HG03575 (cell line): ENCODE measurements at regions not wholly inside any gene's neighbourhood (a gene's known extent, or its start where the extent isn't known, plus 50 kb on each side); places are given as distances from the start of the nearest gene placed in this dataset.

Source experiments
- ATAC-seq: cut with Tn5 transposase; IDR thresholded peaks from one replicate; pipeline ENCODE4 v1.9.1; 2021; ENCODE audit not compliant: unreplicated experiment, insufficient number of reproducible peaks, low FRiP score; ENCODE audit errors: extremely low read depth

DNA sequence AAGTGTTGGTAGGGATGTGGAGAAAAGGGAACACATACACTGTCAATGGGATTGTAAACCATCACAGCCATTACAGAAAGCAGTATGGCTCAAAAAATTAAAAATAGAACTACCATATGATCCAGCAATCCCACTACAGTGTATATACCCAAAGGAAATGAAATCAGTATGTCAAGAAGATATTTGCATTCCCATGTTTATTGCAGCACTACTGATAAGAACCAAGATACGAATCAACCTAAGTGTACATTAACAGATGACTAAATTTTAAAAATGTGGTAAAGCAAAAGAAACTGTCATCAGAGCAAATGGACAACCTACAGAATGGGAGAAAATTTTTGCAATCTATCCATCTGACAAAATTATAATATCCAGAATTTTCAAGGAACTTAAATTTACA lies 290.4 kb downstream of the IPMK start:
- ATAC-seq = no peak

DNA sequence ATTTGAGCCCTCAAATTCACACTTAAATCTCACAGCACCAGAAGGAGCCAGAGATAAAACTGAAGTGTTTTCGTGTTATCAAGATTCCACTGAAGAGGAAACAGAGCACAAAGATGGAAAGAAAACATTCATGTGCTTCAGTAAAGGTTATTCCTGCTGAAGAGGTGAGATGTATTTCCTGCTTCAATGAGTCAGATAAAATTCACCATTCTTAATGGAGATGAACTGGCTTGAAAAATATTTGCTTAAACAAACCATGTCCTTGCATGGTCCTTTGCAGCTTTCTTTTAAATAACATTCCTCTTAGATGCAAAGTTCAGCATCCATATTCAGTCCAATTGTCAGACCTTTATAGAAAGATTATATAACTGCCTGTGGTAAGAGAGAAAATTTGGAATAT lies 294.2 kb downstream of the IPMK start:
- ATAC-seq = no peak

DNA sequence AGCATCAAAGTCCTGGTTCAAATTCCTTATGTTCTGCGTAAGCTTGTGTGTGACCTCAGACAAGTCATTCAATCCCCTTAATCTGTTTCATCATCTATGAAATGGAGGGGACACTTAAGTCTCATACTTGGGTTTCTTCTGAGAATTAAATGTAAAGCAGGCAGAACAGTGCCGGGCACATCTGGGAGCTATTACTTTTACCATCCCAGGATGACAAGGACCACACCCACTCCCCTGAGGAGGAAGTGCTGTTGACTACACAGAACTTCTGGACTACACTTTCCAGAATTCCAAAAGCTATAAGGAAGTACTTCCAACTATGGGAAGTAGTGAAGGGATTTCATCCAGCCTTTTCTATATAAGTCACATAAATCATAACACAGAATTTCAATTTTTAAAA lies 294.9 kb downstream of the IPMK start:
- no peak for ATAC-seq

DNA sequence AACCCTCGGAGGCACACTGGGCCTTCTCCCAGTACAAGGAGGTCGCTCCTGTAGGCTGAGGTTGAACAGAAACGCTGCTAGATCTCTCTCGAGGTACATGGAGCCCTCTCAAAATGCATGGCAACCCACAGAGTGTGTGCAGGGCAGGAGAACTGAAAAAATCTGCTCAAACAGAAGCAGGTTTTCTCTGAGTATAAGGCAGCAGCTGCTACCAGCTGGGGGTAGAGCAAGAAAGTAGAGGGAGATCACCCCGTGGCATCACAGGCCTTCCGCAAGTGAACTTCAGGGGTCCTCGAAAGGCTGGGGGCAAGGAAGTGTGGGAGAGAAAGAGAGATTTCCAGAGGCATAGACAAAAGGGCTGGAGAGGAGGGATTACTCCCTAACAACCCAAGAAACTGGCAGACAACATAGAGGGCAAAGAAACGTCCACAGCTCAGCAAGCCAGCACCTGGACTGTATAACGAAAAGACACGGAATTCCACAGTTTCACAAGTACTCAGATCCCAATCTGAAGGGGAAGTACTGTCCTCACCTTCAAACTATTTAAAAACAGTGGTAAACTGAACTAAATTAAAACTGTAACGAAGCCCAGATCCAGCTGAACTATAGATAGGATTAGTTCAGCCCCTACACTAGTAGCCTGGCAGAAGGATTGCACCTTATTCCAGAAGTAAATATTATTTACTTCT lies 299.2 kb downstream of the IPMK start:
- ATAC-seq = no peak

DNA sequence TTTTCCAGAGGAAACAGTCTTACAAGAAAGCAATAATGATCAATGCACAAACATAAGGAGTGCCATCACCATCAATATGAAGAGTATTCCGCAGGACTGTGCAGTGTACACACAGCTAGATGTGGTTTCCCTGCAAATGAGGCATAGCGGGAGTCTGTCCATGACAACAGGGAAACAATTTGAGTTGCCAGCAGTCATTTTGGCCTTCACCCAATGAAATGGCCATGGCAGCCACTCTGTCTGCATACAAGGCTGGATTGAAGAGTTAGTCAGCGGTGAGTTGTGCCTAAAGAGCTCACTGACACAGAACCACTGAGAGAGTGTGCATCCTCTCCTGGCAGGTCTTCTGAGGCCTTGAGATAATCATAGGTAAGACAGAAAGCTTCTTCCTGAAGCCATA lies 303.3 kb downstream of the IPMK start:
- no peak for ATAC-seq

DNA sequence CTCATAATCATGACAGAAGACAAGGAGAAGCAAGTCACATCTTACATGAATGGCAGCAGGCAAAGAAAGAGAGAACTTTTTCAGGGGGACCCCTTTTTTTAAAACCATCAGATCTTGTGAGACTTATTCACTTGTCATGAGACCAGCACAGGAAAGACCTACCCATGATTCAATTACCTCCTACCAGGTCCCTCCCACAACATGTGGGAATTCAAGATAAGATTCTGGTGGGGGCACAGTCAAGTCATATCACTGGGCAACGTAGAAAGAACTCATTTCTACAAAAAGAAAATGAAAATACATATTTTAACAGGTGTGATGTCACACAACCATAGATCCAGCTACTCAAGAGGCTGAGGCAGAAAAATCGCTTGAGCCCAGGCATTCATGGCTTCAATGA lies 304.1 kb downstream of the IPMK start:
- no peak for ATAC-seq

DNA sequence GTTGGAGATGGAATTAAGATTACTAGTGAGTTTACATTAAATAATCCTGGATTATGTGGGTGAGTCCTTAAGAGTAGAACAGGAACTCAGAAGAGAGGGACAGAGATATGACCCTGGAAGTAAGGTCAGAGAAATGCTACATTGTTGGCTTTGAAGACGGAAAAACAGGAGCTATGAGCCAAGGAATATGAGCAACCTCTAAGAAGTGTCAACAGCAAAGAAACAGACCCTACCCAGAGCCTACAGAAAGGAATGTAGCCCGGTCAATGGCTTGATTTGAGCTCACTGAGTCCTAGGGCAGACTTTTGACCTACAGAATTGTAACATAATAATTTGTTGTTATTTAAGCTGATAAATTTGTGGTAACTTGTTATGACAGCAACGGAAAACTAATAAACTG lies 304.9 kb downstream of the IPMK start:
- no peak for ATAC-seq

DNA sequence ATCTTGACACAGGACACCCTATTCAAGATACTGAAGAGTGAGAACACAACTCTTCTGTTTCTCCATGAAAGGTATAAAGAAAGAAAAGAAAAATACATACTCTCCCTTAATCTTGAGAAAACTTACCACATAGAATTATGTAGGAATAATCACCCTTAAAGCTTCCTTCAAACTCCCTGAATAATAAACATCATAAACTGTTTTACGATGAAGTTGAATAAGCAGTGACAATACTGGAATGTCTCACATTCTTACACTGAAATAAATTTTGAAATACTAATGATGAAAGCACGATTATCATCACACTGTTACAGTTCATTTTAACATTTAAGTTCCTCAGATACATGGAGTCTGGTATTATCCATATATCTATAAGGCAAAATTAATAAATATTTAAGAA lies 306.2 kb downstream of the IPMK start:
- no peak for ATAC-seq

DNA sequence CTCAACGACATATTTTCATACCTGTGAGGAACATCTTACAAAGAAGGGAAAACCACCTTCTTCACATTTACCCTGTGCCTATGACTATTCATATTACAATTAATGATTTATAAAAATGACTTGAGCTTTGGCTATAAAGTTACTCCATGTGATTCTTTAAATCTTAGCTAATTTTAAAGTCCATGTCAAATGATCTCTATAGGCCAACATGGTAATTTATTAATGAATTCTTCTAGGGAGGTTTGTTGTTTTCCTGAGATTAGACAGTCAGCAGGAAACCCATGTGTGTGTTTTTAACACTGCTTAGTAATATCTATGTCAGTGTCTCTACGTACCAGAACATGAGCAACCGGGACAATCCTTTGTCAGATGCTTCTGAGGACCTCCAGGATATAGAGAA lies 307.3 kb downstream of the IPMK start:
- ATAC-seq = no peak

DNA sequence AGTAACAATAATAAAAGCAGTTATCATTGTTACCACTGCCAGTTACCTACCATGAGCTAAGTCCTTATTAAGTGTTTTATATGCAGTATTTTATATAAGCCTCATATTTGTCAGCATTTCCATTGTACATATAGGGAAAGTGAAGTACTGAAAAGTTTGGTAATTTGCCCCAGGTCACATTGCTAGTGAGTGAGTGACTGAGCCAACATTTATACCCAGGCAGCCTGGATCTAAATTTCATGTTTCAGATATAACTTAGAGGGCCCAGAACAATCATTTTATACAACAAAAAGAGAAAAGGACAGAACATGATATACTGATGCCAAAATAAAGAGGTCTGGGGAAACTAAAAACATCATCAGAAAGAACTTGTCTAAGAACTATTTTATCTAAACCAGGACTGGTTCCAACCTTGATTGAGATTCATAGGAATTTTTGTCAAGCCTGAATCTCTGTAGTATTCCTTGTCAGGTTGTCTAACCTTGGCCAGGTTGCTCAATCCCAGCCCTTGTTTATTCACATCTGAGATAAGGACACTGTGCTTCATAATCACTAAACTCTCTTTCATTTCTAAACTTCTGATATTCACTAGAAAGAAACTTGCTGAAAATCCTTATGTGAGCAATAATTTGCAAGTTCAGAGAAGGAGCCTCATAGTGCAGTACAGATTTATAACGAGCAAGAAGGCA lies 308.2 kb downstream of the IPMK start:
- ATAC-seq = no peak

DNA sequence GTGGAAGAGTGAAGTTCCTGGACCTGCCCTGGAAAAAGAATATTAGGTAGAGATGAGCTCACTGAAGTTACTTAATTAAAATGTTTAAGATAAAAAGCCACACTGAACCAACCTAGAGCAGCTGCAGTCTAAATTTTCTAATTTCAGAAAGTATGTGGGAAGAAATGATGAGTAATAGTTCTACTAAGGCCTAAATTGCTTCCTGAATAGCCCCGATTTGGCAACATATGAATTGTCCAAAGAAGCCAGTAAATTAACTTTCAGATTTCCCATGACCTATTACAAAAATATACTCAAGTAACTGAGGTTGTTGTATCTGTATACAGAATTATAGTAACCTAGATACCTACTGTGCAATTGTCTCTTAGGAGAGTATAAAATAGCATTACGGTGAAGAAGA lies 312.6 kb downstream of the IPMK start:
- ATAC-seq = no peak

DNA sequence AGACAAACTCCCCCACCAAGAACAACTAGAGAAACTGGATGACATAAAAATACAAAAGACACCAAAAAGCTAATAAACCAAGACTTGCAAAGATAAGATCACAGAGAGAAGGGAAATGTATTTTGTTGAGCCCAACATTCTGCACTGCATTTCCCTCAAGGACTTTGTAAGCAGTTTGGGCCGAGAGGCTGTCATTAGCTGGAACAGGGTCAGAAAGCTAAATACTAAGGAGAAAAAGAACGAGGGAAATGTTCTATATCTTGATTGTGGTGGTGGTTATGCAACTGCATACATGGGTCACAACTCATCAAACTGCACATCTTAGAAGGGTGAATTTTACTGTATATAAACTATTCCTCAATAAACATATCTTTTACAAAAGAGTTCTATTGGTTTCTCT lies 315.0 kb downstream of the IPMK start:
- ATAC-seq = no peak

DNA sequence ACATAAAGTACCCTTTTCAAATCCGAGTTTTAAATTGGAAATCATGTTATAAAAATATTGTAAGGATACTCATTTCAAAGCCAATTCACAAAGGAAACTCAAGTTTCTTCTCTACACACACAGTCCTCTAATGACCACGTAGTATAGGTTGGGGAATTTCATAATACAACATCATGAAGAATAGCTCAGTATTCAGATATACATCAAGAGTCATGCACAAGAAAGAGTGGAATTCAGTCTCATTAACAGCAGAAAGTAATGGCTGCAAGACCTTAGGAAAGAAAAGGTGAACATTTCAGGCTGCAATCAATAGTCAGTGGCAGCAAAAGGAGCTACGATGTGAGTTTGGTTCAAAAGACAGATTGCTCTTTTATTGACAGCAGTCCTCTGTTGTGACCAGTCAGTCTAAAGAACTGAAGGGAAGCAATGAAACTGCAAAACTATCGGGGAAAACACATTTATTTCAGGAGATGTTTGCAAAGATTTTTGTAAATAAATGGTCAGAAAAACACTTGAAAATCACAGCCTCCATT lies 317.2 kb downstream of the IPMK start:
- no peak for ATAC-seq

DNA sequence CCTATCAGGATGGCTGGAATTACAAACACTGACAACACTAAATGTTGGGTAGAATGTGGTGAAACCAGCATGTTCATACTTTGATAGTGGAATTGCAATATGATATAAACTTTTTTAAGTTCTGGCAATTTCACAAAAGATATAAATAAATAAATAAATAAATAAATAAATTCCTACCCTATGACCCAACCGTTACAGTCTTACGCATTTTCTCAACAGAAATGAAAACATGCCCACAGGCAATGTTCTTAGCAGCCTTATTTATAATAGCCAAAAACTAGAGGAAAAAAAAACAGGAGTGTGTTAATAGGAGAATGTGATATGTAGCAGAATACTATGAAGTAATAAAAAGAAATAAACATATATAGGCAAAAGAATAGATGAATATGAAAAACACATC lies 318.9 kb downstream of the IPMK start:
- no peak for ATAC-seq

DNA sequence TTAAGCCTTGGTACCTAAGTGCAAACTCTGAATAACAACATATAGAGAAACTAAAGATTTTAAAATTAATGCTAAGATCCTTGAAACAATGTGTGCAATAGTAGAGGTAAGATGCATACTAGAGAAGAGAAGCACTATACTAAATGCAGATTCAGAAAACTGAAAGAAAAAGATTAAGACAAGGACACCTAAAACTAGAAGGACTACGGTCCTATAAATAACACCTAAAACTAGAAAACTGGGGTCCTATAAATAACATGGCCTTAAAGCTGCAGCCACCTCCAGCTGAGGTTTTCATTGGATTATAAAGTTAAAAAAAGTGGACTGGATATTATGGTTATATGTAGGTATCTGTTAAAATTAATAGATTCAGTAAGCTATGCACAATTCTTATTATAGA lies 320.9 kb downstream of the IPMK start:
- ATAC-seq = no peak

DNA sequence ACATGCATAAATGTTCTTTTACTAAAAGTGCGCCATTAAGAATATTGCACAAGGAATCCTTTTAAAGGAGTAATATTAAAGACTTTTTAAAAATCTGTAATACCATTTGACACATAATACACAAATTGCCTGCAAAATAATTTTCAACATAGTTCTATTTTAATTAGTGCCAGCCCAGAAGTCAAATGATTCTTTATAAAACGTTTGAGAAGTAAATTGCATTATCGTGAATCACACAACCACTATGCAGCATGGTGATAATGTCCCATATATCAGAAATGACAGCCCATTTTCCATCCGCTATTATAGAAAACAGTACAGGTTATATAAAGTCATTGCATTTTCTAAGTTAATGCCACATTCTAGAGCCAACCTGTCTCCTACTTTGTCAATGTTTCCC lies 324.0 kb downstream of the IPMK start:
- no peak for ATAC-seq

DNA sequence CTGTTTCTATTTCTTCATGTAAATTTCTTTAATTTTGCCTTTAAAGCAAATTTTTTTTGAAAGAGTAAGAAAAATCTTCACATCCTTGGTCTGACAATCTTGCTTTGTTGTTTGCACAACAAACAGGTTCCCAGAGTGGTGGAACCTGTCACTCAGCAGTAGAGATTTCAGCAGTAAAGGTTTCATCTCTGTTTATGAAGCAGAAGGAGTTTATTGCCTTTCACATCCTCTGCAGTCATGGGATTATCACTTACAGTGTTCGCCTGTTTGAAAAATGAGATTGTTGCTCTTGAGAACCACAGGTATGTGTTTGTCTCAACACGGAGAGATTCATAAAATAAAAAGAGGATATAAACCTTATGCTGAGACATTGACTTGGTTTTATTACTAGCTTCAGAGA lies 342.6 kb downstream of the IPMK start:
- ATAC-seq = no peak

DNA sequence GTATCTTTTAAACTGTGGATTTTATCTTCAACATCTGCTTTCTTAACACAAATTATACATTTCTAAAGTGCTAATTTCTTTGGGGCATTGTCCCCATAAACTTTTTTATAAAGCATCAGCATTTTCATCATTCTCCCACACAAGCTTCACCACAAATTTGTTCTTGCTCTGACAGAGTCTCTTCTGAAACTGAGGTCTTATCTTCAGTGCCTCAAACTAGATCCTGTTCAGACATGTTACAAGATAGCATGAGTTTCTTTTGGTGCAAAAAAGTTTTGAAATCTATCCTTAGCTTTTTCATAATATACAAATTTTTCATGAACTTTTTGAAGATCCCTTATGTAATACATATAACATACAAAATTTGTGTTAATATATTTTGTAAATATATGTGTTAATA lies 346.6 kb downstream of the IPMK start:
- ATAC-seq = no peak

DNA sequence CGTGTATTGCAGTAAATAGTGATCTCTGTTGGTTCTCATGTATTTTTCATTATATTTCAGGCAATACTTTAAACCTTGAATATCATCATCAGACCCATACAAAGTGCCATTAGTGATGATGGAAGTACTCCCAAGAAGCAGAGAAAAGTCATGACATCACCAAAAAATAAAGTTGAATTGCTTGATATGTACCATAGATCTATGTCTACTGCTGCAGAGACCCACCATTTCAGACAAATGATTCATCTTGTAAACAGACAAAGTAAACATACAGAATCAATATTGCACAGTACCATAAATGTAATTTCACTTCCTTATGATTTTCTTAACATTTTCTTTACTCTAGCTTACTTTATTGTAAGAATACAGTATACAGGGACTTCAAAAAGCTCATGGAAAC lies 347.8 kb downstream of the IPMK start:
- ATAC-seq = no peak

DNA sequence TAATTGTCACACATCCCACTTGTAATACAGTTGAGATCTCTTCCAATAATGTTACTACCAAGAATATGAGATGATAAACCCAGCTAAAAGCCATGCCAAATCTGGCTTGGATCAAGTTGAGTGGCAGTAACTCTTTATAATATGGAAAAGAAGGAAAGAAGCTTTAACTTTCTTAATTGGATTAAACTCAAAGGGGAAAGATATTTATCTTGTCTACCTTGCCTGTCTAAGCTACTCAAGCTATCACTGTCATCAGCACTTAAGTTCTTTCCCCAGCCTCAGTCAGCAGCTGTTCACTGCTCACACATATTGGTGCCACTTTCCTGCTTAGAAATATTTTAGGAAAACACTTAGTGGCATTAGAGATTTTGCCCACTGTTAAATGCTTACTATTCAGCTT lies 350.7 kb downstream of the IPMK start:
- ATAC-seq = no peak

DNA sequence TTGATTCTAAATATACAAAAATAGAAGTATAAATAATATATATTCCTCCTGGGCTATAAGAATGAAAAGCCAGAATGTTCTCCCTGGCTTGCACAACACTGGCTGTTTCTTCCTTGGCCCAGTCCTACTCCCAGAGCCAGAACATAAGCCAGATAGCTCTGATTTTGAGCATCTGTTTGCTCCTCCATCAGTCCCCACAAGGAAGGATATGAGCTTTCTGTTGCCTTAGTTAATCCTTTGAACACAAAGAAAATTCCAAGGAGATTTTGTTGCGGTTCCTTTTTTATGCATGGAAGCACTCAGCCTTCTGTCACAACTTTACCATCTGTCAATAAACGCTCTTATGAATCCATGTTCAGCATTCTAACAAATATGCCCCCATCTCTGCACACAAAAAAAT lies 361.8 kb downstream of the IPMK start:
- ATAC-seq = no peak
